HUES48 (cell line): ENCODE measurements at regions not wholly inside any gene's neighbourhood (a gene's known extent, or its start where the extent isn't known, plus 50 kb on each side); places are given as distances from the start of the nearest gene placed in this dataset.

Experiments used
- H3K27ac ChIP-seq: one replicate; pipeline ENCODE4 v1.7.0; 2013; ENCODE audit warnings: low read depth, low read length, inconsistent platforms
- H3K27me3 ChIP-seq: 2 replicates; pipeline ENCODE4 v1.6.1; 2013; ENCODE audit warnings: mild to moderate bottlenecking, low read length; ENCODE audit not compliant: control insufficient read depth, insufficient read depth
- H3K36me3 ChIP-seq: 2 replicates; pipeline ENCODE4 v1.6.1; 2013; ENCODE audit warnings: low read length; ENCODE audit not compliant: control insufficient read depth, insufficient read depth
- H3K4me1 ChIP-seq: 2 replicates; pipeline ENCODE4 v1.6.1; 2013; ENCODE audit warnings: mild to moderate bottlenecking, low read length; ENCODE audit not compliant: control insufficient read depth, insufficient read depth
- H3K4me3 ChIP-seq: 2 replicates; pipeline ENCODE4 v1.5.1; 2013; ENCODE audit warnings: mild to moderate bottlenecking, low read depth, low read length
- H3K9ac ChIP-seq: 2 replicates; pipeline ENCODE4 v1.6.1; 2013; ENCODE audit warnings: mild to moderate bottlenecking, low read depth, low read length, moderate library complexity
- H3K9me3 ChIP-seq: 2 replicates; pipeline ENCODE4 v1.6.1; 2013; ENCODE audit warnings: low read length; ENCODE audit not compliant: control insufficient read depth, insufficient read depth

- no peak overlapping the region for H3K9ac ChIP-seq
- no peaks in the 10 kb centered on the region for H3K27me3 ChIP-seq
- no peak overlapping the region for H3K27ac ChIP-seq
- no peak overlapping the region for H3K4me3 ChIP-seq
- no peaks in the 10 kb centered on the region for H3K9me3 ChIP-seq
- H3K36me3 ChIP-seq = no peaks in the 10 kb centered on the region
- H3K4me1 ChIP-seq = no peaks in the 10 kb centered on the region
Measured at GRCh38 chr12:92218394-92219077, 72.9 kb upstream of the BTG1 start.

GRCh38 chr12:92216092-92216491 is 70.4 kb upstream of the BTG1 start:
- Histone ChIP-seq H3K4me1 (no peaks in the 10 kb centered on the region), H3K27ac (no peak overlapping the region), H3K4me3 (no peak overlapping the region), H3K27me3 (no peaks in the 10 kb centered on the region), H3K9me3 (no peaks in the 10 kb centered on the region), H3K36me3 (no peaks in the 10 kb centered on the region), H3K9ac (no peak overlapping the region)

GRCh38 chr12:92215358-92215757 is 69.7 kb upstream of the BTG1 start:
- Histone ChIP-seq H3K9ac (no peak overlapping the region), H3K27me3 (no peaks in the 10 kb centered on the region), H3K36me3 (no peaks in the 10 kb centered on the region), H3K9me3 (no peaks in the 10 kb centered on the region), H3K4me3 (no peak overlapping the region), H3K27ac (no peak overlapping the region), H3K4me1 (no peaks in the 10 kb centered on the region)

- H3K4me1 ChIP-seq = no peaks in the 10 kb centered on the region
- H3K36me3 ChIP-seq = no peaks in the 10 kb centered on the region
- H3K9ac ChIP-seq = no peak overlapping the region
- no peak overlapping the region for H3K27ac ChIP-seq
- H3K27me3 ChIP-seq = no peaks in the 10 kb centered on the region
- H3K4me3 ChIP-seq = no peak overlapping the region
- no peaks in the 10 kb centered on the region for H3K9me3 ChIP-seq
Measured at GRCh38 chr12:92213166-92213565, 67.5 kb upstream of the BTG1 start.

- no peaks in the 10 kb centered on the region for H3K36me3 ChIP-seq
- no peaks in the 10 kb centered on the region for H3K4me1 ChIP-seq
- no peak overlapping the region for H3K27ac ChIP-seq
- H3K9me3 ChIP-seq = no peaks in the 10 kb centered on the region
- H3K4me3 ChIP-seq = no peak overlapping the region
- H3K9ac ChIP-seq = no peak overlapping the region
- H3K27me3 ChIP-seq = no peaks in the 10 kb centered on the region
Measured at GRCh38 chr12:92210071-92210470, 64.4 kb upstream of the BTG1 start.

GRCh38 chr12:92208613-92209121 is 63.0 kb upstream of the BTG1 start:
- no peaks in the 10 kb centered on the region for H3K4me1 ChIP-seq
- H3K36me3 ChIP-seq = no peaks in the 10 kb centered on the region
- no peaks in the 10 kb centered on the region for H3K27me3 ChIP-seq
- H3K9ac ChIP-seq = no peak overlapping the region
- no peak overlapping the region for H3K4me3 ChIP-seq
- H3K27ac ChIP-seq = no peak overlapping the region
- H3K9me3 ChIP-seq = no peaks in the 10 kb centered on the region

GRCh38 chr12:92206596-92206995 is 61.0 kb upstream of the BTG1 start:
- Histone ChIP-seq H3K27ac (no peak overlapping the region), H3K4me3 (no peak overlapping the region), H3K9ac (no peak overlapping the region), H3K4me1 (no peaks in the 10 kb centered on the region), H3K27me3 (no peaks in the 10 kb centered on the region), H3K9me3 (no peaks in the 10 kb centered on the region), H3K36me3 (no peaks in the 10 kb centered on the region)

GRCh38 chr12:92206011-92206410 is 60.4 kb upstream of the BTG1 start:
- no peaks in the 10 kb centered on the region for H3K27me3 ChIP-seq
- H3K27ac ChIP-seq = no peak overlapping the region
- no peak overlapping the region for H3K9ac ChIP-seq
- no peaks in the 10 kb centered on the region for H3K36me3 ChIP-seq
- H3K4me1 ChIP-seq = no peaks in the 10 kb centered on the region
- no peak overlapping the region for H3K4me3 ChIP-seq
- H3K9me3 ChIP-seq = no peaks in the 10 kb centered on the region

- no peak overlapping the region for H3K4me3 ChIP-seq
Measured at GRCh38 chr12:92199819-92200576, 54.4 kb upstream of the BTG1 start.

GRCh38 chr12:92197815-92198214 is 52.2 kb upstream of the BTG1 start:
- no peaks in the 10 kb centered on the region for H3K27me3 ChIP-seq
- no peaks in the 10 kb centered on the region for H3K9me3 ChIP-seq
- H3K27ac ChIP-seq = no peak overlapping the region
- no peaks in the 10 kb centered on the region for H3K36me3 ChIP-seq
- no peak overlapping the region for H3K4me3 ChIP-seq
- peaks cover 6% of the 10 kb centered on the region; the same call in 1 of the 2 replicates for H3K4me1 ChIP-seq
- H3K9ac ChIP-seq = no peak overlapping the region

More at GRCh38 chr12:92199819-92200576, 54.4 kb upstream of the BTG1 start:
- H3K27ac ChIP-seq = no peak overlapping the region
- H3K4me1 ChIP-seq = no peaks in the 10 kb centered on the region
- H3K36me3 ChIP-seq = no peaks in the 10 kb centered on the region
- no peak overlapping the region for H3K9ac ChIP-seq
- H3K9me3 ChIP-seq = no peaks in the 10 kb centered on the region
- no peaks in the 10 kb centered on the region for H3K27me3 ChIP-seq

GRCh38 chr12:92196368-92196767 is 50.7 kb upstream of the BTG1 start:
- Histone ChIP-seq H3K36me3 (no peaks in the 10 kb centered on the region), H3K9ac (no peak overlapping the region), H3K27ac (no peak overlapping the region), H3K4me1 (peaks cover 6% of the 10 kb centered on the region; the same call in 1 of the 2 replicates), H3K9me3 (no peaks in the 10 kb centered on the region), H3K27me3 (no peaks in the 10 kb centered on the region), H3K4me3 (no peak overlapping the region)
